HepG2 (cell line): ENCODE measurements at regions not wholly inside any gene's neighbourhood (a gene's known extent, or its start where the extent isn't known, plus 50 kb on each side); places are given as distances from the start of the nearest gene placed in this dataset.

ENCODE experiments used
- ATAC-seq: fragments of 200-7000 bp; cut with Tn5 transposase; 3 replicates; pipeline ENCODE4 v1.9.1; 2020; ENCODE audit warnings: mild to moderate bottlenecking, moderate library complexity
- BruUV-seq: library from RNA; stranded (reverse); fragments of 400-500 nt; replicated peaks from 2 replicates; lab custom pipeline; 2021; lab: Mats Ljungman, UMichigan
- CTCF ChIA-PET: fragments of 300-600 bp; formaldehyde crosslinking; extraction: SDS; loops from one replicate; lab custom pipeline; 2021; ENCODE audit warnings: low total read pairs, inconsistent platforms, low intra/inter-chr PET ratio; lab: Yijun Ruan, JAX
- POLR2A ChIA-PET: fragments of 350-600 bp; sonication (Branson Sonifier 250); formaldehyde crosslinking; loops from one replicate; lab custom pipeline; 2020; ENCODE audit warnings: antibody characterized with exemption, inconsistent platforms; lab: Yijun Ruan, JAX
- DNase-seq: peaks from one replicate; pipeline ENCODE4 v3.0.0-alpha.2; 2015; ENCODE audit warnings: low spot score
- FAIRE-seq: peaks from 3 replicates; lab custom pipeline; 2011; peaks lifted over from hg19 to GRCh38; lab: Jason Lieb, UNC
- H2AFZ ChIP-seq: one replicate; pipeline ENCODE4 v1.6.1; 2011; ENCODE audit warnings: low read length, inconsistent platforms
- H3K27ac ChIP-seq: fragments of 300-600 bp; 3 replicates; pipeline ENCODE4 v1.8.0; 2011; ENCODE audit warnings: mixed run types, mild to moderate bottlenecking, mixed read lengths, low read length, inconsistent platforms; ENCODE audit not compliant: insufficient read depth; ENCODE audit errors: extremely low read length
- H3K27me3 ChIP-seq, 2 experiments: fragments of 200-600 bp in 1 of 2; 2 replicates in 1 of 2; 3 replicates in 1 of 2; pipeline versions ENCODE4 v1.6.0 to v1.8.0; 2011; ENCODE audit warnings: low read length in 2 of 2, mild to moderate bottlenecking in 2 of 2, moderate library complexity in 2 of 2, inconsistent platforms in 1 of 2; ENCODE audit not compliant: insufficient read depth in 2 of 2, control insufficient read depth in 1 of 2
- H3K36me3 ChIP-seq, 2 experiments: fragments of 200-600 bp in 1 of 2; replicated peaks in 1 of 2; 2 replicates in 1 of 2; 3 replicates in 1 of 2; pipeline versions ENCODE4 v1.5.1 to v1.8.0; 2011; ENCODE audit warnings: low read length in 2 of 2, inconsistent platforms in 1 of 2; ENCODE audit not compliant: insufficient read depth in 2 of 2, control insufficient read depth in 1 of 2
- H3K4me1 ChIP-seq: 2 replicates; pipeline ENCODE4 v1.5.1; 2012; ENCODE audit warnings: low read length, inconsistent platforms; ENCODE audit not compliant: insufficient read depth
- H3K4me2 ChIP-seq: 2 replicates; pipeline ENCODE4 v1.6.0; 2011; ENCODE audit warnings: low read depth, low read length, inconsistent platforms
- H3K4me3 ChIP-seq, 3 experiments: fragments of 200-600 bp in 1 of 3; sonication (generic), shearing (Covaris generic) in 1 of 3; replicated peaks in 1 of 3; 2 replicates each; pipeline ENCODE4 v1.5.1; 2011 to 2016; ENCODE audit warnings: low read length in 3 of 3, inconsistent platforms in 2 of 3, low read depth in 2 of 3, mild to moderate bottlenecking in 2 of 3, control low read depth in 1 of 3, mixed read lengths in 1 of 3; ENCODE audit not compliant: insufficient read depth in 1 of 3
- H3K79me2 ChIP-seq: one replicate; pipeline ENCODE4 v1.6.1; 2011; ENCODE audit warnings: low read length, inconsistent platforms; ENCODE audit not compliant: insufficient read depth
- H3K9ac ChIP-seq: 2 replicates; pipeline ENCODE4 v1.6.0; 2011; ENCODE audit warnings: mild to moderate bottlenecking, low read depth, low read length, inconsistent platforms; ENCODE audit not compliant: insufficient read depth
- H3K9me3 ChIP-seq: 2 replicates; pipeline ENCODE4 v1.5.1; 2012; ENCODE audit warnings: mild to moderate bottlenecking, low read length
- H4K20me1 ChIP-seq: 2 replicates; pipeline ENCODE4 v1.6.0; 2011; ENCODE audit warnings: inconsistent platforms, mild to moderate bottlenecking, low read length, moderate library complexity; ENCODE audit not compliant: insufficient read depth
- CBX1 ChIP-seq: IDR thresholded peaks from one replicate; pipeline ENCODE4 v1.6.1; 2016; ENCODE audit warnings: antibody characterized with exemption, low read depth
- MIXL1 ChIP-seq: IDR thresholded peaks from 2 replicates; pipeline ENCODE4 v1.6.1; 2016
- RBAK ChIP-seq: sonication (generic); formaldehyde crosslinking; IDR thresholded peaks from 2 replicates; pipeline ENCODE4 v1.5.1; 2020; ENCODE audit warnings: mild to moderate bottlenecking, missing genetic modification reagents
- TBX2 ChIP-seq: sonication (generic); formaldehyde crosslinking; IDR thresholded peaks from 2 replicates; pipeline ENCODE4 v1.5.0; 2020; ENCODE audit warnings: missing genetic modification reagents, mild to moderate bottlenecking, borderline replicate concordance
- WGBS: methylation state at CpG from one replicate; pipeline ENCODE4 v1.1.6; 2017; ENCODE audit warnings: low lambda C conversion rate; 5-methylcytosine and 5-hydroxymethylcytosine counted together
- in situ Hi-C: cut with HindIII; loops from 2 replicates; pipeline ENCODE4 v1.10.0; 2017; ENCODE audit warnings: low pct_unique_long_range_greater_than_20kb; ENCODE audit not compliant: extremely low pct_ligation_motif_present
- intact Hi-C: fragments of 100-400 bp; cut with micrococcal nuclease; formaldehyde crosslinking; loops from one replicate; pipeline ENCODE4 v1.10.0; 2022; ENCODE audit not compliant: unreplicated experiment
- TF ChIP-seq, protein P1 (sequence below): sonication (generic); formaldehyde crosslinking; IDR thresholded peaks from 2 replicates; pipeline ENCODE4 v1.8.0; 2022; ENCODE audit warnings: mild to moderate bottlenecking, missing genetic modification reagents, borderline replicate concordance

DNA sequence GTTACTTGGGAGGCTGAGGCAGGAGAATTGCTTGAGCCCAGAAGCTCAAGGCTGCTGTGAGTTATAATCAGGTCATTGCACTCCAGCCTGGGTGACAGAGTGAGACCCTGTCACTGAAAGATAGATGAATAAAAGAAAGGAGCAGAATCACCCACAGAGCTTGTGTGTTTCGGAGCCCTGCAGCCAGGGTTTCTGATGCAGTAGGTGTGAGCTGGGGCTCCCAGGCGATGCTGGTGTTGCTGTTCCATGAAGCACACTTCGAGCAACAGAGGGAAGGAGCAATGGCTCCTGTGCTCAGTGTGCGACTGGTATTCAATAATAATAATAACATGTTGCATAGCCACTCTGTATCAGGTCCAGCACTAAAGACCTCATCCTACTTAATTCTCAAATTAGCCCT is 197.5 kb upstream of the CST7 start:
- Histone ChIP-seq H3K9ac (no peak overlapping the region), H3K4me1 (peaks cover 21% of the 10 kb centered on the region)
- in situ Hi-C loops, result no loop called here
- POLR2A ChIA-PET, result no interaction called here
- TF ChIP-seq TBX2 (CRISPR knock-in tag) (no peak), CBX1 (no peak)
- TF ChIP-seq, protein P1, sequence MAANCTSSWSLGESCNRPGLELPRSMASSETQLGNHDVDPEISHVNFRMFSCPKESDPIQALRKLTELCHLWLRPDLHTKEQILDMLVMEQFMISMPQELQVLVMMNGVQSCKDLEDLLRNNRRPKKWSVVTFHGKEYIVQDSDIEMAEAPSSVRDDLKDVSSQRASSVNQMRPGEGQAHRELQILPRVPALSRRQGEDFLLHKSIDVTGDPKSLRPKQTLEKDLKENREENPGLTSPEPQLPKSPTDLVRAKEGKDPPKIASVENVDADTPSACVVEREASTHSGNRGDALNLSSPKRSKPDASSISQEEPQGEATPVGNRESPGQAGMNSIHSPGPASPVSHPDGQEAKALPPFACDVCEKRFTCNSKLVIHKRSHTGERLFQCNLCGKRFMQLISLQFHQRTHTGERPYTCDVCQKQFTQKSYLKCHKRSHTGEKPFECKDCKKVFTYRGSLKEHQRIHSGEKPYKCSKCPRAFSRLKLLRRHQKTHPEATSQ (CRISPR knock-in tag), result no peak
- TF ChIP-seq, all 625 proteins: peak for 0
- H3K4me3 ChIP-seq, result no peak overlapping the region
- no peak overlapping the region for H3K4me2 ChIP-seq
- no TSS peak for BruUV-seq
- intact Hi-C loops, result no loop called here
- CTCF ChIA-PET, result no interaction called here
- no peaks in the 10 kb centered on the region for H3K36me3 ChIP-seq
- no peak overlapping the region for H2AFZ ChIP-seq
- no peaks in the 10 kb centered on the region for H3K27me3 ChIP-seq
- ATAC-seq (no peak), DNase-seq (no peak), FAIRE-seq (no peak)
- no peaks in the 10 kb centered on the region for H3K79me2 ChIP-seq
- H3K27ac ChIP-seq, result no peak overlapping the region
- H3K9me3 ChIP-seq, result no peaks in the 10 kb centered on the region
- H4K20me1 ChIP-seq, result no peaks in the 10 kb centered on the region
- 62% methylated on average over 4 of the region's 4 CpGs for WGBS

DNA sequence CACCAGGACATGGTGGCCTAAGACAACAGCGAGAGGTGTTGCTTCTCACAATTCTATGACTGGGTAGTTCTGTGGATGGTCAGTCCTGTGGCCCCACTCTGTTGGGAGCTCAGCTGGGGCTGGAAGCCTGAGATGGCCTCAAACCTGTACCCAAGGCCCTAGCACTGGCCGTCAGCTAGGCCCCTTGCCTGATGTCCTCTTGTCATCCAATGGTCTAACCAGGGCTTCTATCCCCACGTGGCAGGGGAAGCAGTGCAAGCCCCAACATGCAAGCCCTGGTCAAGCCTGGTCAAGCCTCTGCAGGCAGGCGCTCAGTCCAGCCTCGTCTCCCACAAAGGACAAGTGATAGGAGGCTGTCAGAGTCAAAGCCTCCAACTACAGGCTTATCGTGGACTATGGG is 196.5 kb upstream of the CST7 start:
- H3K36me3 ChIP-seq, result no peaks in the 10 kb centered on the region
- no peak for DNase-seq
- 55% methylated on average over 4 of the region's 6 CpGs for WGBS
- no peaks in the 10 kb centered on the region for H3K79me2 ChIP-seq
- H3K27me3 ChIP-seq, result no peaks in the 10 kb centered on the region
- no TSS peak for BruUV-seq
- H3K9ac ChIP-seq, result no peak overlapping the region
- TF ChIP-seq RBAK (CRISPR knock-in tag), result 0 out of 2 replicates have a peak, but pooled peaks have one; percentile 42
- TF ChIP-seq MIXL1 (CRISPR knock-in tag), result no peak
- H3K9me3 ChIP-seq, result no peaks in the 10 kb centered on the region
- H3K4me3 ChIP-seq, result no peak overlapping the region
- in situ Hi-C loops (no loop called here), intact Hi-C loops (no loop called here)
- H3K4me1 ChIP-seq, result peaks cover 25% of the 10 kb centered on the region
- no peak for FAIRE-seq
- no peak overlapping the region for H3K4me2 ChIP-seq
- no peaks in the 10 kb centered on the region for H4K20me1 ChIP-seq
- H3K27ac ChIP-seq, result no peak overlapping the region
- ChIA-PET CTCF (no interaction called here), POLR2A (no interaction called here)
- no peak for ATAC-seq
- no peak overlapping the region for H2AFZ ChIP-seq
